HepG2 (cell line): ENCODE measurements at regions not wholly inside any gene's neighbourhood (a gene's known extent, or its start where the extent isn't known, plus 50 kb on each side); places are given as distances from the start of the nearest gene placed in this dataset.

ENCODE experiments used
- AGO2 ChIP-seq: fragments of 200-400 bp; formaldehyde crosslinking; optimal IDR thresholded peaks from 2 replicates; pipeline ENCODE3; 2017; ENCODE audit warnings: mild to moderate bottlenecking, low read depth, low read length, moderate library complexity
- ARNTL ChIP-seq: sonication (generic); formaldehyde crosslinking; IDR thresholded peaks from 2 replicates; pipeline ENCODE4 v1.4.0; 2020; ENCODE audit warnings: mild to moderate bottlenecking, missing genetic modification reagents
- BRF2 ChIP-seq: sonication (generic); formaldehyde crosslinking; IDR thresholded peaks from 2 replicates; pipeline ENCODE4 v1.8.1; 2022; ENCODE audit warnings: mild to moderate bottlenecking, missing genetic modification reagents
- ELF1 ChIP-seq: sonication (generic); formaldehyde crosslinking; IDR thresholded peaks from 2 replicates; pipeline ENCODE4 v1.4.0; 2020; ENCODE audit warnings: missing genetic modification reagents
- HNF4A ChIP-seq: sonication (generic); formaldehyde crosslinking; IDR thresholded peaks from 2 replicates; pipeline ENCODE4 v1.4.0; 2020; ENCODE audit warnings: missing genetic modification reagents
- KIAA2018 ChIP-seq: sonication (generic); formaldehyde crosslinking; IDR thresholded peaks from 2 replicates; pipeline ENCODE4 v1.5.0; 2020; ENCODE audit warnings: mild to moderate bottlenecking, missing genetic modification reagents, borderline replicate concordance
- KMT2A ChIP-seq: sonication (generic); formaldehyde crosslinking; IDR thresholded peaks from 2 replicates; pipeline ENCODE4 v1.4.0; 2020; ENCODE audit warnings: missing genetic modification reagents
- MEIS1 ChIP-seq: sonication (generic); formaldehyde crosslinking; IDR thresholded peaks from 2 replicates; pipeline ENCODE4 v1.9.0; 2021; ENCODE audit warnings: mild to moderate bottlenecking, missing genetic modification reagents, moderate library complexity, borderline replicate concordance
- MEIS2 ChIP-seq: sonication (generic); formaldehyde crosslinking; IDR thresholded peaks from 2 replicates; pipeline ENCODE4 v1.9.0; 2021; ENCODE audit warnings: mild to moderate bottlenecking, missing genetic modification reagents
- NCOA2 ChIP-seq: sonication (generic); formaldehyde crosslinking; IDR thresholded peaks from 2 replicates; pipeline ENCODE4 v1.8.0; 2022; ENCODE audit warnings: inconsistent platforms
- PAX8 ChIP-seq: sonication (generic); formaldehyde crosslinking; IDR thresholded peaks from 2 replicates; pipeline ENCODE4 v1.8.0; 2022; ENCODE audit warnings: mild to moderate bottlenecking, missing genetic modification reagents, borderline replicate concordance
- PHF20 ChIP-seq: sonication (generic); formaldehyde crosslinking; IDR thresholded peaks from 2 replicates; pipeline ENCODE4 v1.5.0; 2020; ENCODE audit warnings: mild to moderate bottlenecking, missing genetic modification reagents
- TFDP1 ChIP-seq: IDR thresholded peaks from 2 replicates; pipeline ENCODE4 v1.6.1; 2016; ENCODE audit warnings: missing compliant biosample characterization, missing genetic modification reagents, borderline replicate concordance
- ZKSCAN1 ChIP-seq: fragments of 150-350 bp; IDR thresholded peaks from 2 replicates; pipeline ENCODE4 v1.6.1; 2014; ENCODE audit warnings: low read length
- ZNF235 ChIP-seq: sonication (generic); formaldehyde crosslinking; IDR thresholded peaks from 2 replicates; pipeline ENCODE4 v1.8.1; 2023; ENCODE audit warnings: mild to moderate bottlenecking, missing genetic modification reagents, borderline replicate concordance
- ZNF431 ChIP-seq: sonication (generic); formaldehyde crosslinking; IDR thresholded peaks from 2 replicates; pipeline ENCODE4 v1.9.0; 2022; ENCODE audit warnings: missing genetic modification reagents, low read depth, mild to moderate bottlenecking, borderline replicate concordance
- ZNF543 ChIP-seq: sonication (generic); formaldehyde crosslinking; IDR thresholded peaks from 2 replicates; pipeline ENCODE4 v1.4.0; 2020; ENCODE audit warnings: mild to moderate bottlenecking, missing genetic modification reagents
- ZNF562 ChIP-seq: sonication (generic); formaldehyde crosslinking; IDR thresholded peaks from 2 replicates; pipeline ENCODE4 v1.8.0; 2022; ENCODE audit warnings: missing genetic modification reagents, borderline replicate concordance
- ZNF570 ChIP-seq: sonication (generic); formaldehyde crosslinking; IDR thresholded peaks from 2 replicates; pipeline ENCODE4 v1.4.0; 2020; ENCODE audit warnings: mild to moderate bottlenecking, missing genetic modification reagents, borderline replicate concordance
- ZNF678 ChIP-seq: sonication (generic); formaldehyde crosslinking; IDR thresholded peaks from 2 replicates; pipeline ENCODE4 v1.4.0; 2020; ENCODE audit warnings: mild to moderate bottlenecking, missing genetic modification reagents

GRCh38 chr3:148601766-148602685 is 95.7 kb upstream of the AGTR1 start (continued):
- TF ChIP-seq KIAA2018 (CRISPR knock-in tag), result no peak
- TF ChIP-seq PAX8 (CRISPR knock-in tag), result no peak
- no peak for TF ChIP-seq PHF20
- peak; percentile 98 for TF ChIP-seq NCOA2 (CRISPR knock-in tag)
- TF ChIP-seq MEIS1 (CRISPR knock-in tag), result peak; percentile 65; the same call in 1 of the 2 replicates
- no peak for TF ChIP-seq KMT2A
- TF ChIP-seq ELF1 (CRISPR knock-in tag), result peak; percentile 14; the same call in 1 of the 2 replicates
- peak; percentile 59; the same call in 1 of the 2 replicates for TF ChIP-seq MEIS2
- TF ChIP-seq AGO2, result no peak
- TF ChIP-seq ZNF570 (CRISPR knock-in tag), result no peak
- no peak for TF ChIP-seq ZKSCAN1
- TF ChIP-seq ZNF431, result no peak; the same call in 1 of the 2 replicates
- peak; percentile 93 for TF ChIP-seq HNF4A (CRISPR knock-in tag)
- no peak for TF ChIP-seq ZNF235 (CRISPR knock-in tag)
- TF ChIP-seq ARNTL, result peak; percentile 48; the same call in 1 of the 2 replicates
- TF ChIP-seq ZNF543 (CRISPR knock-in tag), result no peak
- no peak for TF ChIP-seq ZNF562 (CRISPR knock-in tag)
- no peak for TF ChIP-seq TFDP1 (CRISPR knock-in tag)
- TF ChIP-seq BRF2 (CRISPR knock-in tag), result peak; percentile 47; the same call in 1 of the 2 replicates
- TF ChIP-seq ZNF678 (CRISPR knock-in tag), result no peak
